ENCODE measurements at regions not wholly inside any gene's neighbourhood (a gene's known extent, or its start where the extent isn't known, plus 50 kb on each side); places are given as distances from the start of the nearest gene placed in this dataset.

DNA sequence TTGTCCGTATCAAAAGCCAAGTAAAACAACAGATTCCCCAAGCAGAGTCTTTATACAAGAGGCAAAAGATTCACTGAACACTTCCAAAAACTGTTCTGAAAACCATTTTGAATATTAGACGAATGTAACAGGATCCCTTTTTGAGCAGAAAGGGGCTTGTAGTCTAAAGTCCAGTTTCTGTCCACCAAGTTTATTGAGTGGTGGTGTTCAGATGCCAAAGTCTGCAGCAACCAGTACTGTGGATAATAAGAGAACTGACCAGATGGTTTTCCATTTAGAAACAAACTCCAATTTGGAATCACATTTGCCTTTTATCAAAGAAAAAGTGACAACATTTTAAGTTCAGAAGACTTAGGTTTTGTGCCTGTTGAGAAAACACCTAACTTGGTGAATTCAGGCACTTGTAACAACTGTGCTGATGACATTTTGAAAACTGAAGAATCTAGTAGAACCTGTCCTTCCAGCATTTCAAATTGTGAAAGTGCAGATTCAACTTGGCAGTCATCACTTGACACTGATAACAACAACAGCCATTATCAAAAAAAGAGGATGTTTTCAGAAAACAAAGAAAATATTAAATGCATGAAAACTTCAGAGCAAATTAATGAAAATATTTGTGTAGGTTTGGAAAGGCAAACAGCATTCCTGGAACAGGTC lies 217.1 kb downstream of the CSNK2A3 start:
- no peak for DNase-seq

- DNase-seq: no peak
Observed at GRCh38 chr11:11129118-11129517, 223.9 kb downstream of the CSNK2A3 start.

DNA sequence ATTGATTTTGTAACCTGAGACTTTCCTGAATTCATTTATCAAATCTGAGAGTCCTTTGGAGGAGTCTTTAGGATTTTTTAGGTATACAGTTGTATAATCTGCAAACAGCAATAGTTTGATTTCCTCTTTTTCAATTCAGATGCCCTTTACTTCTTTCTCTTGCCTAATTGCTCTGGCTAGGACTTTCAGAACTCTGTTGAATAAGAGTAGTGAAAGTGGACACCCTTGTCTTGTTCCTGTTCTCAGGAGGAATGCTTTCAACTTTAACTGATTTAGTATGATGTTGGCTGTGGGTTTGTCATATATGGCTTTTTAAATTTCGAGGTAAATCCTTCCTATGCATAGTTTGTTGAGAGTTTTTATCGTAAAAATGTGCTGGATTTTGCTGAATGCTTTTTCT lies 227.4 kb downstream of the CSNK2A3 start:
- no peak for DNase-seq

DNA sequence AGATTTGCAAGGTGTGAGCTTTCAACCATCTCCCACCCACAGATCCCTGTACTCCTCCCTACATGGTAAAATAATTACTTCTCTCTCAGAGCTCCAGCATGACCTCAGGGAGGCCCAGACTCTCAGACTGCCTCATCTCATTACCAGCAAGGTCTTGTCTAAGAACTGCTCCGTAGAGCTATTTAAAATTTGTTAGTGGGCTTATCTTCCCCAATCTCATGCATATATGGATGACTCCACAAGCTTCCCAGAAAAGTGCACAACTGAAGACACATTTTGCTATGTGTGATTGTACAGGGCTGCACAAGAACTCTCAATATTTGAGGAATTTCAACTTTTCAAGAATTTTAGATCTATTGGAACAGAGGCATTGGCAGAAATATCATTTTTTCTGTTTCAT lies 230.3 kb downstream of the CSNK2A3 start:
- no peak for DNase-seq

GRCh38 chr11:11119917-11120316 lies 233.1 kb downstream of the CSNK2A3 start:
- no peak for DNase-seq

DNA sequence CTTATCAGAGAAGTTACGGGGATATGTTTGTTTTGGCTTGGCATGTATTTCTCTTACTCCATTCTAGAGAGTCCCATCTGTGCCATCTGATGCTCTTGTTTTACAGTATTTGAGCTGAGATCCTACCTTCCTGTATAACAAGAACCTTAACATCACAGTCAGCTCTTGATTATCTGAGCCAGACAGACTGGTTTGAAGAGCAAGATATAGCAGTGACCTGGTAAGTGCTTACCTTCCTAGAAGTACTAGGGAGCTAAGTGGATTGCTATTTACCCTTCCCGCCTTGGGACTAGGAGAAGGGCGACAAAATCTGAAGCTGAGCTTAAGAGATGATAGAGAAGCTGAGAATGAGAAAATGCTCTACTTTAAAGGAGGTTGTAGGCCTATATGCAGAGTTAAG lies 235.3 kb downstream of the CSNK2A3 start:
- no peak for DNase-seq

GRCh38 chr11:11115475-11115874 lies 237.6 kb downstream of the CSNK2A3 start:
- no peak for DNase-seq

DNA sequence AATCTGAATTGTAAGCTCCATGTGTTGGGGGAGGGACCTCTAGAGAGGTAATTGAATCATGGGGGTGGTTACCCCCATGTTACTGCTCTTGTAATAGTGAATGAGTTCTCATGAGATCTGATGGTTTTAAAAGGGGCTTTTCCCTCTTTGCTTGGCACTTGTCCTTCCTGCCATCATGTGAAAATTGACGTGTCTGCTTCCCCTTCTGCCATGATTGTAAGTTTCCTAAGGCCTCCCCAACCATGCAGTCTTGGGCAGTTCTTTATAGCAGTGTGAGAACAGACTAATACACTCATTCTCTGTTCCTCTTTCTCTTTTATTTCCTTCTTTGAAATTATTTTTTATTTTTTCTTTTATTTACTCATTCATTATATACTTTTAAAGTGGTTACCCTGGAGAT lies 239.4 kb downstream of the CSNK2A3 start:
- no peak for DNase-seq

- no peak for DNase-seq
Observed at GRCh38 chr11:11108026-11108425, 245.0 kb downstream of the CSNK2A3 start.

DNA sequence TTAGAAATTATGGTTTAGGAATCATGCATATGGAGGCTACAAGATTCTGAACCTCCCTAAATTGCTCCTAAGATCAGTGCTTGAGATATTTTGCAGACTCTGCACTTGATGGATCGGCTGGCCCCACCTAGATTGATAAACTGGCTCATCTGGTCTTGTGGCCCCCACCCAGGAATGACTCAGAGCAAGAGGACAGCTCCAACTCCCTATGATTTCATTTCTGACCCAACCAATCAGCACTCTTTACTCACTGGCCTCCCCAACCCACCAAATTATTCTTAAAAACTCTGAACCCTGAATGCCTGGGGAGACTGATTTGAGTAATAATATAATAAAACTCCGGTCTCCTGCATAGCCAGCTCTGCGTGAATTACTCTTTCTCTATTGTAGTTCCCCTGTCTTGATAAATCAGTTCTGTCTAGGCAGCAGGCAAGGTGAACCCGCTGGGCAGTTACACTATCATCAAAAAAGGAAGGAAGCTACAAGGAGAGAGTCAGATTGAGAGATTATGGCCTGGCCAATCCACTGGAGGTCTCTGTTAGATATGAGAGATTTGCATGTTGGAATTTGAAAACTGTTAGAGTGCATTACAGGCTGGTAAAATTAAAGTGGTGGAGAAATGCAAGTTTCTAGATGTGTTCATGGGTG lies 245.8 kb downstream of the CSNK2A3 start:
- DNase-seq: no peak

- no peak for DNase-seq
Observed at GRCh38 chr11:11105361-11105760, 247.5 kb upstream of the ZBED5 start.

GRCh38 chr11:11095831-11096723 lies 238.2 kb upstream of the ZBED5 start:
- no peak for DNase-seq

GRCh38 chr11:11090495-11090894 lies 232.6 kb upstream of the ZBED5 start:
- DNase-seq: no peak

DNA sequence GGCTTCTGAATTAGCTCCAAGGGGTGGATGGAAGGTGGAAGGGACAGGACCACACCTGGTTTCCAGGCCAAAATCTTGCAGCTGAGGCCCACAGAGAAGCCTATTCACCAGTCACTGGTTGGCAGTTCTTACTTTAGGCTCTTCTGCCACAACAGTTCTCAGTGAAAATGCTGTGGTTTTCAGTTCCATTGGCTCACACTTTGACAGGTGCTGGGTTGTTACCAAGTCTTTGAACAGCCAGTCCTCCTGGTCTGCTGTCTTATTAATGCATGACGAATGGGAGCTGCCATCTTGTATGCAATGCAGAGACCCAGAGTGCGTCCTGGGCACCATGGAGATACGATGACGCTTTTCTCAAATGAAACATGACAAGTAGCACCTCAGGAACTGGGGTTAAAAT lies 232.0 kb upstream of the ZBED5 start:
- DNase-seq: no peak

DNA sequence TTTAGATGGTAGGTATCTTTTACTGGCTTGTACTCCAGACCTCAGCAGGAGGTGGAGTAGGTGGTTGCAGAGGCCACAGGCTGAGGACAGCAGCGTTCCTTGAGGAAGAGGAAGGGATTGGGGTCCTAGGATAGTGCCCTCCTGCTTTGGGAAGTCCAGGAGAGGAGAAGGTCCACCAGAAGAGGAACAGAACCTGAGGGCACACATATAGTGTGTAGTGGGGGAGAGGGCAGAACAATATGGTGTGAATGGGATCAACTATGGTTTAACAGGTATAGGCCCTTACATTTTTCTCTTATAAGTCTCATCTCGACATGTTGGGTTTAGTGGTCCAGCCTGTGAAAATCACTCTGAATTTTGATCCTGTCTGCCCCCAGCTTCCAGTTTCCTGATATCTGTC lies 229.1 kb upstream of the ZBED5 start:
- no peak for DNase-seq

GRCh38 chr11:11085580-11085979 lies 227.7 kb upstream of the ZBED5 start:
- no peak for DNase-seq

DNA sequence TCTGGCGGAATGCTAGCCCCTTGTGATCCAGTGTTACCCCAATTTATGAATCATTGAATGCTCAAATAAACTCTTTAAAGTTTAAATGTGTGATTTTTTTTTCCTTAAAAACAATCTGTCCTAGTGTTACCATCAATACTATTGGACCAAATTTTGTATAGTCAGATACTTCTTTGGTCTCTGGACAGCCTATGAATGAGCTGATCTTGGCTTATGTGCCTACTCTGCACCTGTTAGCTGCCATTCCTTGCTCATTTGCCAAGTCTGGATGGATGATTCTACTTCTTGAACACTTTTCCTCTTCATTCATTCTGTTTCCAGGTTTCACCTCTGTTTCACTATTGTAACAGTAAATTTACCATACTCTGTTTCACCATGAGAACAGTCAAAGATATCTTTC lies 226.5 kb upstream of the ZBED5 start:
- no peak for DNase-seq

- no peak for DNase-seq
Observed at GRCh38 chr11:11083441-11083840, 225.6 kb upstream of the ZBED5 start.

- no peak for DNase-seq
Observed at GRCh38 chr11:11082646-11083045, 224.8 kb upstream of the ZBED5 start.

DNA sequence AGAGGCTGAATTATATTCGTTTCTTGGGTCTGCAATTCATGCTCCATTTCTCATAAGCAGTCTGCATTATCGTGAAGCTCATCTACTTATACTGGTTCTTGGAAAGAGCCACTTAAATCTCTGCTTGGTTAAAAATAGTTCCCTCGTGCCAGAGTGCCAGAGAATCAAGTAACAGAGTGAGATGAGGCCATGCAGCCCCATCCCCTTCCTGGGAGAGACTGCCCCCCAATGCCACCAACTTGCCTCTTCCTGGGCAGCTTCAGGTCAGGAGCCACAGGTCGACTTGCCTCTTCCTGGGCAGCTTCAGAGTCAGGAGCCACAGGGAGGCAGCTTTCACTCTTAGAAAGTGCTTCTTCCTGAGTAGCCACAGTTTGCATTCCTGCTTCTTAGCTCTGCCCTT lies 223.9 kb upstream of the ZBED5 start:
- DNase-seq: no peak

GRCh38 chr11:11081288-11081687 lies 223.4 kb upstream of the ZBED5 start:
- DNase-seq: no peak

GRCh38 chr11:11078344-11079086 lies 220.7 kb upstream of the ZBED5 start:
- no peak for DNase-seq

DNA sequence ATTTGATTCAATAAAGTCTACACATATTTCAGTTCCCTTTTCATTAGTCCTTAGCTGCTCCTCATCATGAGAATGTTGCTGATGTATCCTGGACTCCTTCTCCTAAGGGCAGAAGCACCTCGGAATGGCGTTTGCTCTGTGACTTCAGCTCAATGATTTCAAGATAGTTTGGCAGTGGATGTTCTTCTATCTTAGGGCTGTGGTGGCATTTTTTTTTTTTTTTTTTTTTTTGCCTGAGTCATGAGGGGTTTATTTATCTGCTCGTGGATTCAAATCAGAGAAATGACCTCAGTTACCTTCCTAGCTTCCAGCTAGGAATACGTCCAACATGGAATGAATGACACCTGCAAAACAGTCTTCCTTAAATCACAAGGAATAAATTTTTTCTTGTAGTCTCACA lies 220.0 kb upstream of the ZBED5 start:
- no peak for DNase-seq
